HEK293 (cell line): ENCODE measurements at regions not wholly inside any gene's neighbourhood (a gene's known extent, or its start where the extent isn't known, plus 50 kb on each side); places are given as distances from the start of the nearest gene placed in this dataset.

Source experiments
- CTCF ChIA-PET: fragments of 350-600 bp; formaldehyde crosslinking; extraction: SDS; loops from one replicate; lab custom pipeline; 2021; ENCODE audit warnings: antibody characterized with exemption; lab: Yijun Ruan, JAX
- POLR2A ChIA-PET: fragments of 300-600 bp; formaldehyde crosslinking; extraction: SDS; loops from one replicate; lab custom pipeline; 2020; ENCODE audit warnings: antibody characterized with exemption, inconsistent platforms; lab: Yijun Ruan, JAX
- H3K27ac ChIP-seq: fragments of 200-500 bp; sonication (Bioruptor generic); 2 replicates; pipeline ENCODE4 v1.5.1; 2014; ENCODE audit warnings: low read depth, low read length, control low read depth, inconsistent platforms; ENCODE audit errors: extremely low read depth
- H3K36me3 ChIP-seq, 2 experiments: fragments of 200-500 bp in 1 of 2; sonication (Bioruptor generic) in 1 of 2; 1 replicate in 1 of 2; 2 replicates in 1 of 2; pipeline ENCODE4 v1.5.1; 2014 to 2017; ENCODE audit warnings: inconsistent platforms in 2 of 2, low read length in 2 of 2; ENCODE audit not compliant: control insufficient read depth in 2 of 2, insufficient read depth in 1 of 2
- H3K4me1 ChIP-seq: fragments of 200-500 bp; sonication (Bioruptor generic); 2 replicates; pipeline ENCODE4 v1.5.1; 2014; ENCODE audit warnings: mild to moderate bottlenecking, low read length, inconsistent platforms; ENCODE audit not compliant: control insufficient read depth, insufficient read depth
- H3K4me3 ChIP-seq: 2 replicates; pipeline ENCODE4 v1.5.1; 2011; ENCODE audit warnings: low read depth, mild to moderate bottlenecking, control low read depth, low read length, moderate library complexity
- H3K9me3 ChIP-seq: fragments of 200-500 bp; sonication (Bioruptor generic); 2 replicates; pipeline ENCODE4 v1.5.1; 2014; ENCODE audit warnings: low read depth, low read length, inconsistent platforms; ENCODE audit not compliant: control insufficient read depth, insufficient read depth
- HOXC10 ChIP-seq: sonication (generic); formaldehyde crosslinking; IDR thresholded peaks from 2 replicates; pipeline ENCODE4 v1.8.1; 2023; ENCODE audit warnings: mild to moderate bottlenecking, missing genetic modification reagents
- HOXD13 ChIP-seq: sonication (generic); formaldehyde crosslinking; IDR thresholded peaks from 2 replicates; pipeline ENCODE4 v1.8.0; 2022; ENCODE audit warnings: missing genetic modification reagents, borderline replicate concordance
- ZBTB17 ChIP-seq: fragments of 450-650 bp; formaldehyde crosslinking; IDR thresholded peaks from 2 replicates; pipeline ENCODE4 v1.5.1; 2016; ENCODE audit warnings: missing biosample characterization, missing genetic modification characterization
- ZBTB8A ChIP-seq: fragments of 450-650 bp; formaldehyde crosslinking; IDR thresholded peaks from 2 replicates; pipeline ENCODE4 v1.5.1; 2016; ENCODE audit warnings: missing biosample characterization, missing genetic modification characterization
- ZNF169 ChIP-seq: fragments of 450-650 bp; formaldehyde crosslinking; IDR thresholded peaks from 2 replicates; pipeline ENCODE4 v1.5.1; 2016; ENCODE audit warnings: missing biosample characterization, missing genetic modification characterization
- ZNF174 ChIP-seq: fragments of 450-650 bp; formaldehyde crosslinking; IDR thresholded peaks from 2 replicates; pipeline ENCODE4 v1.5.0; 2017; ENCODE audit warnings: missing biosample characterization, mild to moderate bottlenecking, missing genetic modification characterization
- ZNF202 ChIP-seq: fragments of 450-650 bp; formaldehyde crosslinking; IDR thresholded peaks from 2 replicates; pipeline ENCODE4 v1.5.1; 2016; ENCODE audit warnings: missing biosample characterization, missing genetic modification characterization, borderline replicate concordance
- ZNF350 ChIP-seq: fragments of 450-650 bp; formaldehyde crosslinking; IDR thresholded peaks from 2 replicates; pipeline ENCODE4 v1.5.0; 2017; ENCODE audit warnings: missing biosample characterization, mild to moderate bottlenecking, missing genetic modification characterization
- ZNF548 ChIP-seq: fragments of 450-650 bp; formaldehyde crosslinking; IDR thresholded peaks from 2 replicates; pipeline ENCODE4 v1.5.1; 2016; ENCODE audit warnings: missing biosample characterization, missing genetic modification characterization
- ZNF555 ChIP-seq: fragments of 450-650 bp; formaldehyde crosslinking; conservative IDR thresholded peaks from 2 replicates; pipeline ENCODE4 v1.5.1; 2017; ENCODE audit warnings: missing biosample characterization, mild to moderate bottlenecking, missing genetic modification characterization, inconsistent platforms
- ZNF596 ChIP-seq: fragments of 450-650 bp; IDR thresholded peaks from 2 replicates; pipeline ENCODE4 v1.5.0; 2018; ENCODE audit warnings: missing biosample characterization, mild to moderate bottlenecking, missing genetic modification characterization, moderate library complexity
- ZNF629 ChIP-seq: fragments of 450-650 bp; formaldehyde crosslinking; IDR thresholded peaks from 2 replicates; pipeline ENCODE4 v1.5.1; 2017; ENCODE audit warnings: missing biosample characterization, missing genetic modification characterization
- ZNF654 ChIP-seq: fragments of 450-650 bp; formaldehyde crosslinking; IDR thresholded peaks from 2 replicates; pipeline ENCODE4 v1.5.1; 2016; ENCODE audit warnings: low read depth, missing biosample characterization, missing genetic modification characterization
- ZNF664 ChIP-seq: fragments of 450-650 bp; formaldehyde crosslinking; IDR thresholded peaks from 2 replicates; pipeline ENCODE4 v1.5.1; 2016; ENCODE audit warnings: missing biosample characterization, missing genetic modification characterization
- TF ChIP-seq, protein P1 (sequence below): fragments of 450-650 bp; formaldehyde crosslinking; IDR thresholded peaks from 2 replicates; pipeline ENCODE4 v1.5.1; 2016; ENCODE audit warnings: missing biosample characterization, missing genetic modification characterization, low read depth
- TF ChIP-seq, protein P2 (sequence below): fragments of 450-650 bp; formaldehyde crosslinking; IDR thresholded peaks from 2 replicates; pipeline ENCODE4 v1.5.1; 2016; ENCODE audit warnings: missing biosample characterization, missing genetic modification characterization

DNA sequence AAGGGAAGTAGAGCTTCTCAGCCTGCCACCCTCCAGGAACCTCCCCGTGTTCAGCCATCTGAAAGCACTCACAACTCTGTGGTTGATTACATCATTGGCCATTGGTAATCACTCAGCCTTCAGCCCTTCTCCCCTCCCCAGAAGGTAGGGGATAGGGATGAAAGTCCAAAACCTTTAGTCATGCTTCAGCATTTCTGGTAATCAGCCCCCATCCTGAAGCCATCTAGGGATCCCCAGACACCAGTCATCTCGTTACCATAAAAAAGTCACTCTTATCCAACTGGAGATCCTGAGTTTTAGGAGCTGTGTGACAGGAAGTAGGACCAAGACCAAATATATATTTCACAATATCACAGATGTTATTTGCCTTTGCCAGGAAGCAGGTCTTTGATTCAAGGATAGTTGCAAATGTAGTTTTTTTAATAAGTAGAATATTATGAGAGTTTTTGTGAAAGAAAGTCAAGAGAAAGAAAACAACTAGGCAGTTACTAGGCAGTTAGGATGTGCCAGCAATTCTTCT is 364.6 kb upstream of the NOCT start:
- Histone ChIP-seq H3K36me3 (no peaks in the 10 kb centered on the region), H3K27ac (no peak overlapping the region)
- TF ChIP-seq ZNF548 (tag by site-specific recombination) (0 out of 2 replicates have a peak, but pooled peaks have one; percentile 62), ZBTB17 (tag by site-specific recombination) (0 out of 2 replicates have a peak, but pooled peaks have one; percentile 23), ZNF350 (no peak)
- TF ChIP-seq, protein P1, sequence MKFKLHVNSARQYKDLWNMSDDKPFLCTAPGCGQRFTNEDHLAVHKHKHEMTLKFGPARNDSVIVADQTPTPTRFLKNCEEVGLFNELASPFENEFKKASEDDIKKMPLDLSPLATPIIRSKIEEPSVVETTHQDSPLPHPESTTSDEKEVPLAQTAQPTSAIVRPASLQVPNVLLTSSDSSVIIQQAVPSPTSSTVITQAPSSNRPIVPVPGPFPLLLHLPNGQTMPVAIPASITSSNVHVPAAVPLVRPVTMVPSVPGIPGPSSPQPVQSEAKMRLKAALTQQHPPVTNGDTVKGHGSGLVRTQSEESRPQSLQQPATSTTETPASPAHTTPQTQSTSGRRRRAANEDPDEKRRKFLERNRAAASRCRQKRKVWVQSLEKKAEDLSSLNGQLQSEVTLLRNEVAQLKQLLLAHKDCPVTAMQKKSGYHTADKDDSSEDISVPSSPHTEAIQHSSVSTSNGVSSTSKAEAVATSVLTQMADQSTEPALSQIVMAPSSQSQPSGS (tag by site-specific recombination): 0 out of 2 replicates have a peak, but pooled peaks have one; percentile 5
- TF ChIP-seq, all 188 proteins: peak for 3
- no peaks in the 10 kb centered on the region for H3K4me1 ChIP-seq
- POLR2A ChIA-PET: no interaction called here
- H3K4me3 ChIP-seq: no peak overlapping the region
- H3K9me3 ChIP-seq: no peaks in the 10 kb centered on the region
- CTCF ChIA-PET: no interaction called here

DNA sequence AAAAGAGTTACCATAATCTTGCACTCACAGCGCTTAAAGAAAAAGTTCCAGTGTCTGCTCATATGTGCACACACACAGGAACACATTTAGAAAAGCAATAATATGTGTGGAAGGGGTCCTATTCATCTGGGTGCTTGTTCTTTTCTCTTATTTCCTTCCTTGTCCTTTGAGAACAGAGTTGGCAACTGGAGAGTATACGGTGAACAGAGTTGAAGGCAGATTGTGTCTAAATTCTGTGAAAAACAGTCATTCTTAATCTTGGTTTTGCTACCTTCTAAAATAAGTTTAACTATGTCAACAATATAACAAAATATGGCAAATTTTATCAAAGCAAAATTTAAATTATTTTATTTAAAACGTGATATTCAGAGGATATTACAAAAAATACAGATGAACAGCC is 365.1 kb upstream of the NOCT start:
- no peak overlapping the region for H3K4me3 ChIP-seq
- no peak for TF ChIP-seq ZNF202 (tag by site-specific recombination)
- TF ChIP-seq, all 188 proteins: peak for 0
- H3K4me1 ChIP-seq: no peaks in the 10 kb centered on the region
- no peaks in the 10 kb centered on the region for H3K9me3 ChIP-seq
- ChIA-PET CTCF (no interaction called here), POLR2A (no interaction called here)
- H3K27ac ChIP-seq: no peak overlapping the region
- H3K36me3 ChIP-seq: no peaks in the 10 kb centered on the region

DNA sequence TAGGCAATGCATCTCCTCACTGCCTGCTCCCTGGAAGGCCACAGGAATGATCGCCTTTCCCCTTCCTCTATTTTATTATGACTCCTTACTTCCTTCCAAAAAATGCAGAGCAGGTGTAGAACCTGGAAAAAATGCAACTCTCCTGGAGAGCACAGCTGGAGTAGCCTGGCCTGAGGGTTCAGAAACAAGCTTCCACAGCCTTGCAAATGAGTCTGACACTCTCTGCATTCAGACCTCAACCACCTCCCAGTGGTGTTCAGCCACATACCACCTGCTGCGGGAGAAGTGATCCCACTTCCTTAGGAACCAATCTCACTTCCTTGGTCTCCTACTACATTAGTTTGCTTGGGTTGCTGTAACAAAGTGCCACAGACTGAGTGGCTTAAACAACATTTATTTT is 368.1 kb upstream of the NOCT start:
- ChIA-PET POLR2A (no interaction called here), CTCF (no interaction called here)
- Histone ChIP-seq H3K9me3 (no peaks in the 10 kb centered on the region), H3K27ac (no peak overlapping the region), H3K4me3 (no peak overlapping the region), H3K4me1 (no peaks in the 10 kb centered on the region), H3K36me3 (no peaks in the 10 kb centered on the region)
- TF ChIP-seq ZNF664 (tag by site-specific recombination) (no peak), ZNF555 (no peak), ZNF629 (no peak), ZBTB8A (tag by site-specific recombination) (no peak), ZNF596 (no peak), HOXD13 (CRISPR knock-in tag) (no peak), ZNF174 (tag by site-specific recombination) (no peak), HOXC10 (CRISPR knock-in tag) (no peak), ZNF654 (tag by site-specific recombination) (no peak), ZNF169 (tag by site-specific recombination) (no peak)
- TF ChIP-seq, protein P1 (tag by site-specific recombination): no peak
- TF ChIP-seq, protein P2, sequence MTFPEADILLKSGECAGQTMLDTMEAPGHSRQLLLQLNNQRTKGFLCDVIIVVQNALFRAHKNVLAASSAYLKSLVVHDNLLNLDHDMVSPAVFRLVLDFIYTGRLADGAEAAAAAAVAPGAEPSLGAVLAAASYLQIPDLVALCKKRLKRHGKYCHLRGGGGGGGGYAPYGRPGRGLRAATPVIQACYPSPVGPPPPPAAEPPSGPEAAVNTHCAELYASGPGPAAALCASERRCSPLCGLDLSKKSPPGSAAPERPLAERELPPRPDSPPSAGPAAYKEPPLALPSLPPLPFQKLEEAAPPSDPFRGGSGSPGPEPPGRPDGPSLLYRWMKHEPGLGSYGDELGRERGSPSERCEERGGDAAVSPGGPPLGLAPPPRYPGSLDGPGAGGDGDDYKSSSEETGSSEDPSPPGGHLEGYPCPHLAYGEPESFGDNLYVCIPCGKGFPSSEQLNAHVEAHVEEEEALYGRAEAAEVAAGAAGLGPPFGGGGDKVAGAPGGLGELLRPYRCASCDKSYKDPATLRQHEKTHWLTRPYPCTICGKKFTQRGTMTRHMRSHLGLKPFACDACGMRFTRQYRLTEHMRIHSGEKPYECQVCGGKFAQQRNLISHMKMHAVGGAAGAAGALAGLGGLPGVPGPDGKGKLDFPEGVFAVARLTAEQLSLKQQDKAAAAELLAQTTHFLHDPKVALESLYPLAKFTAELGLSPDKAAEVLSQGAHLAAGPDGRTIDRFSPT (tag by site-specific recombination): no peak
